EH (cell line): ENCODE measurements at regions not wholly inside any gene's neighbourhood (a gene's known extent, or its start where the extent isn't known, plus 50 kb on each side); places are given as distances from the start of the nearest gene placed in this dataset.
"Not testable (repeated sequence)": the region's sequence is repeated elsewhere in the genome, so short reads cannot be mapped to it uniquely, and the experiment has no call there.

ENCODE experiments used
- DNase-seq: peaks from one replicate; pipeline ENCODE4 v3.0.0-alpha.2; 2015; ENCODE audit warnings: low read depth

DNA sequence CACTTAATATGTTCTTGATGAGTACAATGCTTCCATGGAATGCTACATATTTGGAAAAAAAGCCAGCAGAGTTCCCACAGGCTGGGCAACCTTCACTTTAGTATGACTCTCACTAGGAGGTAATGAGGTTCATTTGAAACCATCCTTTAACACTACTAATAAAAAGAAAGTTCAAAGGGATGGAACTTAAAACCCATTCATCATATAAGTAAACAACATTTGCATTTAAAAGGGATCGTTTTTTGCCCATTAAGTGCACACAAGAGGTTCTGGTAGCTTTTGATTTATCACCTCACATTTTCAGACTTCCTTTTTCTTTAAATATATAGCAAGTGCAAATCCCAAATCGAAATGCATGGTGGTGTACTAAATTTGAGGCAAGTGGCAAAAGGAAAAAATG is 270.8 kb upstream of the DCC start:
- no peak for DNase-seq

GRCh38 chr18:52070291-52070756 is 269.7 kb upstream of the DCC start:
- DNase-seq = no peak

- no peak for DNase-seq
Measured at GRCh38 chr18:52077251-52077983, 262.6 kb upstream of the DCC start.

GRCh38 chr18:52082246-52082645 is 257.8 kb upstream of the DCC start:
- no peak for DNase-seq

GRCh38 chr18:52087140-52087539 is 252.9 kb upstream of the DCC start:
- DNase-seq = no peak

DNA sequence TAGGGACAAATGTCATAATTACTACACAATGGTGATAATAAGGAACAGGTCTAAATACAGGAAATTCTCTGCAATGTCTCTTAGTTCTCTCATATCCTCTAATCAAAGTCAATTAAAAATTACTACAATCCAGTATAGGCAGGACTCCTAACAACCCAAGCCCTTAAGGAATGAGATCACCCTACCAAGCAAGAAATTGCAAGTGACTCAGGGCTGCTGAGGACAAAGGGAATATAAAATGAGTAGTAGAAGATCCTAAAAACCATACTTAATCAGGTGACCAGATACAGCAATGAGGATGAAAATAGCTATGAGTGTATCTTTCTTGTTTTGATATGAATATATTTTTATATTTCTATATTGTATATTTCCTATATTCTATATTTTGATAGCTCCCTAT is 250.0 kb upstream of the DCC start:
- no peak for DNase-seq

GRCh38 chr18:52093171-52093570 is 246.8 kb upstream of the DCC start:
- no peak for DNase-seq

- DNase-seq = no peak
Measured at GRCh38 chr18:52118684-52119083, 221.3 kb upstream of the DCC start.

DNA sequence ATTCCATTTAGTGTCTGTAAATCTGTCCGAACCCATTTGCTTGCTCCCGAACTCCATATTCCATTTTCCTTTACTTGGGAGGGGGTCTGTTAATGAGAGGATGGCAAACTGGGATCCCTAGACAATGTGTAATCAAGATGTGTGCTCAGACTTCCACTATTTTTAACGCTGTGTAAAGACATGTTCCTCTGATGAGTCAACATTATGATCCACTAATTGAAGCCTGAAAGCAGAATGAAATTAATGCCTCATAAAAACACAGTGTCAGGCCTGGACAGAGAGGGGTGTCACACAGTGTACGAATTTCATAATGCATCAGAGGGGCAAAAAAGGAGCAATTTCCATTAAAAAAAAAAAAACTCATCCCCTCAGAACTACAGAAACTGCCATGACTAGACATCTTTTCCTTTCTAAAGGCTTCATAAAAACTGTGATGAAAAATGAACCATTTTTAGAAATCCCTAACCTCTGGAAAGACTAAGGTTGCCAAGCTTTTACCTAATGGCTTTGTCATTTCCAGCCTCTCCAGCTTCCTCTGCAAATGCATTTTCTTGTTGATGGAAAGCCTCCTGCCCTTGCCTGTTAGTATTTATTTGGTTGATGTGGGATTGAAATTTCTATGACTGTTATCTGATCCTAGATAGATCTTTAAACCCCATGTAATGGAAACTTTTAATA is 209.2 kb upstream of the DCC start:
- DNase-seq = no peak

GRCh38 chr18:52131845-52132244 is 208.2 kb upstream of the DCC start:
- no peak for DNase-seq

- no peak for DNase-seq
Measured at GRCh38 chr18:52136532-52136931, 203.5 kb upstream of the DCC start.

GRCh38 chr18:52140986-52141385 is 199.0 kb upstream of the DCC start:
- no peak for DNase-seq

DNA sequence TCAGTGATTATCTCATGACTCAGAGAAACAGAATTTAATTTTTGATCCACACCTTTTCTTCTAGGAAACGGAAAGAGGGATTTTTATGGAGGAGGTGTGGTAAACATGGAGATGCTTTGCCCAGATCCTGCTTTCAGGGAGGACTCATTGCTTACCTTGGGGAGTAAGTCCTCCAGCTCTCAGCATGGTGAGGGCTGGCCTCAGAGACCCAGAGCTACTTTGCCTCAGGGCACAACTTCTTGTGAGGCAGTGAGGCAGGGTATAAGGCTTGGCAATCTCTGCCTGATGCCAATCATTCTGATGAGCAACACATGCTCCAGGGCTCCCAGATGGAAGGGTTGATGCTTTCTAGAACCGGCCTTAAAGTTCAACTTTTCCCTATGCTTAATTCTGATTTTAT is 189.9 kb upstream of the DCC start:
- no peak for DNase-seq

- no peak for DNase-seq
Measured at GRCh38 chr18:52152036-52152435, 188.0 kb upstream of the DCC start.

DNA sequence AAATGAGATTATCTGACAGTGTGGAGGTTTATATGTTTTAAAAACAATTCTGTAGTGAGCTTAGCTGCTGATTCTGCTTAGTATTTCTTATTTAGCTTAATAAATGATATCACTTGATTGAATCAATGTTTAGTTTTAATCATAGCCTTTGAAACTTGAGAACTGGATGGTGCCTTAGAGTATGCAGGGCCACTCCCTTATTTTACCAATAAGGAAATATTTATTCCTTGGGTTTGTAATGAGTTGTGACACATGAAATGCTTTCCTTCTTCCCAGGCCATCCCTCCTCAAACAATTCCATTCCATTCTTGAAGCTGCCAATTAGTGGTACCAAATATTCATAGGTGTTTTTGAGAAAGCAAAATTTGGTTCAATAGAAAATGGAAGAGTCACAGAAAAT is 183.8 kb upstream of the DCC start:
- DNase-seq = no peak

DNA sequence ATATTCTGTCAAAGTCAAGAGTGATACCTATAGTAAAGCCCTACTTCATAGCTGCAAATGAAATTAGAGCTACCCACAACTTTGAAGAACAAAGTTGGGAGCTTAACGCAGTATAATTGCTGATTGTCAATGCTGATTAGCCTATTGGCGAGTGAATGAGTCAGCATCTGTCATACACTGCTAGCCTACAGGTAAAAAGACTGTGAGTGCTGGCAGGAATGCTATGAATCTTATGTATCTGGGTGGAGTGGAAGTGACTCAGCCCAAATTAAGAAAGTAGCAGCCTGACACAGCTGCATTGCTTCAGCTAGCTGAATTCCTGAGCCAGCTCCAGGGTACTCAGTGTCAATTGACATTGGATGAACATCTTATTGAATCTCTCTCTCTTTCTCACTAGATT is 179.4 kb upstream of the DCC start:
- DNase-seq = no peak

DNA sequence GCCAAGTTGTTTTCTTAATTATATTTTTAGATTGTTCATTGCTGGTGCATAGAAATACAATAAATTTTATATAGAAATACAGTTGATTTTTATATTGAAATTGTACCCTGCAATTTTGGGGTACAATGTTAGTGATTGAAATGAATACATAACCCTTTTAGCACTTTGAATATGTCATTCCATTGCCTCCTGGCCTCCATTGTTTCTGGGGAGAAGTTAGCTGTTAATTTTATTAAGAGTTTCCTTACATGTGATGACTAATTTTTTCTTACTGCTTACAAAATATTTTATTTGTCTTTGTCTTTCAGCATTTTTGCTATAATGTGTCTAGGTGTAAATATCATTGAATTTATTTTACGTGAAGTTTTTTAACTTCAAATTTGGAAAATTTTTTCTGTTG is 176.5 kb upstream of the DCC start:
- no peak for DNase-seq

- DNase-seq = not testable (repeated sequence)
Measured at GRCh38 chr18:52168131-52168530, 171.9 kb upstream of the DCC start.

DNA sequence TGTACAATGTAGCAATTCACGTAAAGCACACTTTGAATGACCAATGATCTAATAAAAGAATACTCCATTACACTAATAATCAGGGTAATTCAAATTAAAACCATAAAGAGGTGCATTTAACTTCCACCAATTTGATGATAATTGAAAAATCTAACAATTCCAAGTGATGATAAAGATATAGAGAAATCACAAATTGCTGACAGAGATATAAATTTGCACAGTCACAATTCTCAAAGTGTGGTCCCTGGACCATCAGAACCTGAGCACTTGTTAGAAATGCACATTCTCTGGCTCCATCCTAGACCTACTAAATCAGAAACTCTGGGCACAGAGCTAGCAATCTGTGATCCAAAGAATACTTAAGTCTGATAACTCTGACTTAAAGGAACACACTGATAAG is 165.8 kb upstream of the DCC start:
- no peak for DNase-seq

DNA sequence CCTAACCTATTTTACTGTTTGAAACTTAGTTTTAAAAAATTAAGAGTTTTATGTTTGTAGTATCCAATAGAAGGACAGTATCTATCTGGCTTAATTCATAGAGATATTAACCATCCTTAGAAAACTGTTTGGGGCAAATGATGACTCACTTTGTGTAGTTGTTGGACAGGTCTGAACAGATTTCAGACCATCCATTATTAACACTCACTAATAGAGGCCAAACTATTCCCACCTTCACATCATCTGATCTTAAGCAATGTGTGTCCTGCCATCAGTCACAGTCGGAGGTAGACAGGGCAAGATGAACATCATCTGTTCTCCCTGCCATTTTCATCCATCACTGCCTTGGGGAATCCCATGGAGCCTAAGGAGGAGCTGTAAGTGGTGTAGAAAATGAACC is 164.6 kb upstream of the DCC start:
- DNase-seq = no peak

GRCh38 chr18:52183107-52183506 is 156.9 kb upstream of the DCC start:
- no peak for DNase-seq

GRCh38 chr18:52190195-52190594 is 149.8 kb upstream of the DCC start:
- no peak for DNase-seq

- no peak for DNase-seq
Measured at GRCh38 chr18:52190631-52191030, 149.4 kb upstream of the DCC start.

DNA sequence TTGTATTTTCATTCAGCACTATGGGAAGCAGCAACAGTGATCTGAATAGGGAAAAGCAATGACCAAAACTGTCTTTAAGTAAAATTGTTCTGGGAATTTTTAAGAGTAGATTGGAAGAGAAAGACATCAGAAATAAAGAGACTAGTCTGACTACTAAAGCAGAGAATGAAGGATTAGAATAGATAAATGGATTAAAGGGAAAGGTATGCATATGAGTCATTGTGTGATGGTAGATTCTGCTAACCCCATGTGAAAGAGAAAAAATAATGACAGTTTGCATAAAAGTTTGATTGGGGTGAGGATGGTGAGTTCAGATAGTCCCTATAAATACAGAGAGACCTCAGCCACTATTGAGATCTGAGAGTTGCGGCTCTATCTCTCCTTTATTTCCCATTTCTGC is 139.6 kb upstream of the DCC start:
- DNase-seq = no peak
